ENCODE measurements at regions not wholly inside any gene's neighbourhood (a gene's known extent, or its start where the extent isn't known, plus 50 kb on each side); places are given as distances from the start of the nearest gene placed in this dataset.

DNA sequence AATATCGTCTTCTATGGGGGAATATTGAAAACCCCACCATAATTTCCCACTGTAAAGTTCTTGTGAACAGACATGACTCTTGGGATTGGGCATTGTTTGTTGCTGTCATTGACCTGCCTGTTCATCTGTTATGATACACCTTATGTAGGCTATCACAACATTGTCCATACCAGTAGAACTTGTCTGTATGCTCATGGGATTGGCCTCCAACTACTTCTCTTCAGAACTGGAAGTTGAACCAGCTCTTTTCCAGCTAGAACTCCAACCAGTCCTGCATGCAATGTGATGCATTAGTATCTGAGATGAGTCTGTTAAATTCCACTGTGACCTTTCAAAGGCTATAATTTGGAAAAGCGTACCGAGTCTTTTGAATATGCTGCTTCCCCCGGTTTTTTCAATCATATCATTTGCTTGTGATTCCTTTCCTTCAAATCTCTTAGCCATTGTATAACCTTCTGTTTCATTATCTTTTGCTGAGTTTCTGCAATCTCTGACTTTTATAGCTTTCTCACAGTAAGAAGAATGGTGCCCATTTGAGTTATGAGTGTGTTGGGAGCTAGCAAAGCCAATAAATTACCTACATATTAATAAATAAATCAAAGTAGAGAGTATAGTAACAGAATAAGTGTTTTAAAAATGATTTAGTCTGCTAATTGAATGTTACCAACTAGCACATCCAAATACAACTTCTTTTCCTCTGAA lies 101.9 kb downstream of the PLK2 start:
- TF ChIP-seq, protein P1, sequence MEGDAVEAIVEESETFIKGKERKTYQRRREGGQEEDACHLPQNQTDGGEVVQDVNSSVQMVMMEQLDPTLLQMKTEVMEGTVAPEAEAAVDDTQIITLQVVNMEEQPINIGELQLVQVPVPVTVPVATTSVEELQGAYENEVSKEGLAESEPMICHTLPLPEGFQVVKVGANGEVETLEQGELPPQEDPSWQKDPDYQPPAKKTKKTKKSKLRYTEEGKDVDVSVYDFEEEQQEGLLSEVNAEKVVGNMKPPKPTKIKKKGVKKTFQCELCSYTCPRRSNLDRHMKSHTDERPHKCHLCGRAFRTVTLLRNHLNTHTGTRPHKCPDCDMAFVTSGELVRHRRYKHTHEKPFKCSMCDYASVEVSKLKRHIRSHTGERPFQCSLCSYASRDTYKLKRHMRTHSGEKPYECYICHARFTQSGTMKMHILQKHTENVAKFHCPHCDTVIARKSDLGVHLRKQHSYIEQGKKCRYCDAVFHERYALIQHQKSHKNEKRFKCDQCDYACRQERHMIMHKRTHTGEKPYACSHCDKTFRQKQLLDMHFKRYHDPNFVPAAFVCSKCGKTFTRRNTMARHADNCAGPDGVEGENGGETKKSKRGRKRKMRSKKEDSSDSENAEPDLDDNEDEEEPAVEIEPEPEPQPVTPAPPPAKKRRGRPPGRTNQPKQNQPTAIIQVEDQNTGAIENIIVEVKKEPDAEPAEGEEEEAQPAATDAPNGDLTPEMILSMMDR (conservative IDR thresholded peaks at IDR 0.05; ENCODE audit: low read depth, low read length), result no peak
- no peak for TF ChIP-seq EZH2 (IDR thresholded peaks at IDR 0.05; ENCODE audit: low read length, unreplicated experiment)
- no peak for TF ChIP-seq EZH2phosphoT487 (IDR thresholded peaks at IDR 0.05; ENCODE audit: borderline replicate concordance, low read length)

Measured in PC-3 (cell line).